ENCODE measurements at regions not wholly inside any gene's neighbourhood (a gene's known extent, or its start where the extent isn't known, plus 50 kb on each side); places are given as distances from the start of the nearest gene placed in this dataset.

DNA sequence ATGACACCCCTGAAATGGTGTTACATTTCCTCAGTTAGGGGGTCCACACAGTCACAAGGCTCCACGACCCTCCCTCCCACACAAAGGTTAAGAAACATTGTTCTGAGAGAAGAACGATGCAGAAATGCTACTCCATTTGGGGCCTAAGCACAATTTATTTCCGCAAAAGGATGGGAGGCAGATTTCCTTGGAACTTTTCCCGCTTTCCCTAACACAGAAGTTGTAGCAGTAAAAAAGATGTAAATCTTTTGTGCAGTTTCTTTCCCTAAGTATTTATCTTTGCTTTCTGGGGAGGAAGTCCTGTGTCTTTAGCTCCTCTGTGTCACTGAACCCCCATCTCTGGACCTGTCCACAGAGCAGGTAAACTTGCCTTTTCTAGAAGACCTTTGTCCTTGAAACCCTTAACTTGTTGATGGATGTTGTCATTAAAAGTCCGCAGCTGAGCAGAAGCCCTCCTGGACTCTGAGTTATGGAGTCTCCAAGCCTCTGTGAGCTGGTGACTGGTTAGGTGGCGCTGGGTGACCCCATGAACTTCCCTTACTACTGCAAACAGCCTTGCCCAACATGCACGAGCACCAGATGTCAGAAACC lies 67.2 kb upstream of the SHISA3 start:
- no peak for DNase-seq (ENCODE audit: low read depth in 2 of 2)

DNA sequence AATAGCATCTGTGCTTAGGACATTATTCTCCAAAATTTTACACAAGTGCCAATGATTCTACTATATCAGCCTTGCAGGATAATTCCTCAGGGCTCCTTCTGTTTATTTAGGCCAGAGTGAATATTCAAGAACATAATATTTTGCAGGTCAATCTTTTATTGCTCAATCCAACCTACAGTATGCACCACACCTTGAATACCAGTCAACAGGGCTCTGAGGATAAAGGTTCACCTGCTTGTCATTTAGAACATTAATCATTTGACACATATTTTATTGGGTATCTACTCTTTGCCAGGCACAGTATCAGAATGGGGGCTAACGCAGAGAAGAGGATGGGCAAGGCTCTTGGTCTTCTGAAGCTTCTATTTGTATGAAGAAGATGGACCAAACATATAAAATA lies 66.2 kb upstream of the SHISA3 start:
- no peak for DNase-seq (ENCODE audit: low read depth in 2 of 2)

DNA sequence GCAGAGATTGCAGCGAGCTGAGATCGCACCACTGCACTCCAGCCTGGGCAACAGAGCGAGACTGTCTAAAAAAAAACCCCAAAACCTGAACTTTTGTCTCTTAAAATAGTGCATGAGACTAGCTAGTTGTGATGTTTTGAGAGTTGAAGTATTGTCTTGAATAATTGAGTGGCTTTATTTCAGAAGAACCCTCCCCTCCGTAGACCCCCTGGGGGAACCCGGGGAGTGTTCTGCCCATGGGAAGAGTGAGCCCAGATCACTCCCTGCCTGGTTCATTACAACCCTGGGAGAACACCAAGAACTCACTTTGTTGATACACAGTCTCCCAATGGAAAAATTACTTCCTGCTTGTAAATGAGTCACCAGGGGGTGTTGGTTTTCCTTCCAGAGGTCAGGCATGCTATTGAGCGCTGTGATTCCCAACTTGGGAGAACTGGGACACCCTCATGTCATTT lies 65.3 kb upstream of the SHISA3 start:
- no peak for DNase-seq (ENCODE audit: low read depth in 2 of 2)

DNA sequence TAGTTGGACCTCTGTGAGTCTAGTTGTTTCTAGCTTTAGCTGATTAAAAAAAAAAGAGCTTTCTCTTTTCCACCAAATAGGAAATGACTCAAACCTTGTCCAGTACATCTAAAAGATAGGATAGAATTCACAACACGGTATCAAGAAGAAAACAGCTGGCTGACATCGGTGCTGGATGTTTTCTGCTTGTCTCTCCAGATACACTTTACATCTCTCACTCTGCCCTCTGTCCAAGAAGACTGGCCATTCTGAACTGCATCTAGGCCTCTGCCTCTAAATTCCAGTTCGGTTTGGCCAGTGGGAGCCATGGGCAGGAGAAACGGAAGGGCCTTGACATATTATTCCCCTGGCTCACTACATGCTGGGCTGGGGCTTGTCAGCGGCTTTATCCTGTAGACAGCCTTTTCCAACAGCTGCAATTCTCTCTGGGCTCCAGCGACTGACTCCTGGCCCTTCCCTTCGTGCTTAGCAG lies 57.3 kb upstream of the SHISA3 start:
- no peak for DNase-seq (ENCODE audit: low read depth in 2 of 2)

DNA sequence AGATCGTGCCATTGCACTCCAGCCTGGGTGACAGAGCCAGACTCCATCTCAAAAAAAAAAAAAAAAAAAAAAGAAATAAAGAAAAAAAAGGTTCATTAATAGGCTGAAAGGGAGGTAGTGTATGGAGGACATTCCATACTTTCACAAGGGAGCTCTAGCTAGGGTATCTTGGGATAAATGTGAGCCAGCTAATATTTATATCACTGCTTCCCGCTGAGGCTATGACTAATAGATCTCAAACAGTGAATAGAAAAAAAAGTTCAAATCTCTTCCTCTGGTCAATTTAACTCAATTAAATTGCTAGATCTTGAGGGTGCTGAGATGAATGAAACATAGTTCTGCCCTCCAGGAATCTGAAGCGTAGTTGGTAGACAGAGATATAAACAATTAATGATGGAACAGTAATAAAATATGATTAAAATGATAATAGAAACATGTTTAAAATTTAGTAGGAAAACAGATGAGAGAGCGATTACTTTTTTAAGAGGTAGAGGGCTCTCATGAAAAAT lies 55.7 kb upstream of the SHISA3 start:
- DNase-seq (ENCODE audit: low read depth in 2 of 2), result no peak

DNA sequence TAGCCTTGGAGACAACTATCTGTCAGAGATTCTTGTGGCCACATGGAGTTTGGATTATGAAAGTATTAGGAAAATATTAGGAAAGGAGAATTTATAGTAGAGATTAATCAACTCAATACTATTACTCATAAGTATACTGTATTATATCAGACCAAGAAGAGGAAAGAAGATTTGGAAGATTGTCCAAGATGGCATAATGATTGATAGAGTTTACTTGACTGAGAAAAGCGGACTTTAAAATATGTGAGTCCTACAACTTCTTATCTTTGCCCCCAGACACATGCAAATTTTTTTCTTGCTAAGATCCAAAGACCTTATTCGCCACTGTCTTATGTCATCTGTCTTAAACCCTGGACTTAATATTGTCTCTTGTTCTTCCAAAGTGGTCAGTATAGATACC lies 54.8 kb upstream of the SHISA3 start:
- no peak for DNase-seq (ENCODE audit: low read depth in 2 of 2)

DNA sequence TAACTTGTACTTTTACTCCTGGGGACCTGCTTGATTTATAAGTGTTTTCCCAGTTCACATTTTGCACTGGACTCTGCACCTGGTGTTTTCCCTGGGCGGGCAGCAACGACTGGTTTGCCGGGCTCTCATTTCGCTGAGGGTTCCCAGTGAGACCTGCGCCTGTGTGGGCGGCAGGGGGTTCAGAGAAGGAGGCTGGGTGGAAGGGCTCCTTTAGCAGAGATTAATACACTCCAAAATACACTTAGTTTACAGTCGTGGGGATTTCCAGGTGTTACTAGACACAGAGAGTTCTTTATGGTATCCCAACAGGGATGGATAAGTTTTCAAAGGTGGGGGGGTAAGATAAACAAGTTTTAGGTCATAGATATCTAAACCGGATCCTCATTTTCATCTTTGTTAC lies 53.0 kb upstream of the SHISA3 start:
- DNase-seq (ENCODE audit: low read depth in 2 of 2), result no peak

DNA sequence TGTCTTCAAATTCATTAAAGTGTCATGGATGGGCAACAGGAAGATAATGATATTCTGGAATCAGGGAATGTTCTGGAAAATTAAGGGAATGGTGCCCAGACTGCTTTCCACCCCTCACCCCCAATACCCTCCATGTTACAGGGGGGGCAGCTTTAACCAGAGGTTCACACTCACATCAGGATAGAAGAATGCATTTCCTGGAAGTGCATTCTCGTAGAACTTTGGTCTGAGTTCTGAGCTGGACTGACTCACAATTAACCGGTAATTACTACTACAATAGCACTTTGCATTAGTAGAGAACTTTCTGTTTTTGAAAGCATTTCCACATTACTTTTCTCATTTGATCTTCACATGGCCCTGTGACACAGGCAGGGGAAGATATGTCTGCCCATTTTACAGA lies 52.5 kb upstream of the SHISA3 start:
- DNase-seq (ENCODE audit: low read depth in 2 of 2), result no peak

DNA sequence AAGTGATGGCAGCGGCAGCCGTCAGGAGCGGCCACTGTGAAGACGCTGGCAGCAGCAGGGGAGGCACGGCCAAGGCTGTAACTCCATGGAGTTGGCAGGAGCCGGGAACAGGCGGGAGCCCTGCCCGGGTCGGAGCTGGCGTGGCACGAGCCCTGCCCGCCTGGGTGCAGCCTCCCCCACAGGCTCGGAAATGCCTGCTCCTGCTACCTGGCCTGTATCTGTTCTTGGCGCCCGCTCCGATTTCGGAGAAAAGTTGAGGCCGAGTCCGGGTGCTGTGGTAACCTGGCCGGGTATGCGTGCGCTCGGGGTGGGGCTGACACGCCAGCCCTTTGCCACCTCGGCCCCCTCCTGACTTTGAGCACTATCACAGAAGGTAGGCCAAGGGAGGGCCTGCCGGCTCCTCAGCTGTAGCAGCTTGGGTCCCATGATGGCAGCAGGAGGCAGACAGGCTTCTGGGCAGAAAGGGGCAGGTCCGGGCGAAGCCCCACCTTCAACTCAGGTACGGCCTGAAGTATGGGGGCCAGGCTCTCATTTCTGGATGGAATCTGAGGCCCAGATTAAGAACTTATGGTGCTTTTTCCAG lies 51.2 kb upstream of the SHISA3 start:
- DNase-seq (ENCODE audit: low read depth in 2 of 2), result no peak

DNA sequence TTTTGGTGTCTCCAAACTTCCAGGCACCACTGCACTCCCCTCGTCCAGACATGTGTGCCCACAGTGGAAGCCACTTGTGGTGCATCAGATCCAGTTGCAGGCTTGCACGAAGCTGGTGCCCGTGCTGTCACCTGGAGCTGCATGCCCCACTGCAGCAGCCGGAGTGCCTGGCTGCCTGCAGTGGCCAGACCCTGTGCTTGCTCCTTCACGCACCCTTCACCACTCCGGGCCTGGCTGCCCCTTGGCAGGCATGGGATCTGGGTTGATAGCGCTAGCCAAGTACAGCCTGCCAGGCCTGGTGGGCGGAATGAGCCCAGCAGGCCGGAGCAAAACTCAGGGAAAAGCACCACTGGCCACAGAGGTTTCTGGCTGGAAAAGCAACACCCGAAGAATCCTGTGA lies 50.2 kb upstream of the SHISA3 start:
- DNase-seq (ENCODE audit: low read depth in 2 of 2), result no peak

All from fibroblast of skin of left quadriceps (primary cell).